OCI-LY3 (cell line): ENCODE measurements at regions not wholly inside any gene's neighbourhood (a gene's known extent, or its start where the extent isn't known, plus 50 kb on each side); places are given as distances from the start of the nearest gene placed in this dataset.

Source experiments
- H2AFZ ChIP-seq: fragments of 200-600, 300-600 bp; shearing (Covaris generic); 2 replicates; pipeline ENCODE4 v1.6.0; 2014; ENCODE audit warnings: antibody characterized with exemption, low read depth, low read length
- H3K27ac ChIP-seq: fragments of 200-600, 300-600 bp; sonication (generic); 2 replicates; pipeline ENCODE4 v1.5.1; 2014; ENCODE audit warnings: mild to moderate bottlenecking, low read length, moderate library complexity, mixed read lengths
- H3K27me3 ChIP-seq: fragments of 200-600, 300-600 bp; sonication (generic); 2 replicates; pipeline ENCODE4 v1.6.1; 2014; ENCODE audit warnings: low read depth, low read length, mixed read lengths
- H3K36me3 ChIP-seq: fragments of 200-600, 300-600 bp; sonication (generic); replicated peaks from 2 replicates; pipeline ENCODE3; 2014; ENCODE audit warnings: low read depth, low read length, mixed read lengths
- H3K4me1 ChIP-seq: fragments of 300-600, 200-600 bp; sonication (generic); 2 replicates; pipeline ENCODE4 v1.6.1; 2014; ENCODE audit warnings: low read length, mixed read lengths
- H3K4me2 ChIP-seq: fragments of 200-600, 300-600 bp; sonication (generic); 2 replicates; pipeline ENCODE4 v1.6.1; 2014; ENCODE audit warnings: low read length, mixed read lengths
- H3K4me3 ChIP-seq: fragments of 300-600, 200-600 bp; sonication (generic); 2 replicates; pipeline ENCODE4 v1.5.1; 2014; ENCODE audit warnings: antibody characterized with exemption, mild to moderate bottlenecking, low read length, moderate library complexity
- H3K79me2 ChIP-seq: fragments of 300-600, 200-600 bp; shearing (Covaris generic); 2 replicates; pipeline ENCODE4 v1.6.1; 2014; ENCODE audit warnings: mild to moderate bottlenecking, low read length, mixed read lengths
- H3K9ac ChIP-seq: fragments of 300-600, 200-600 bp; shearing (Covaris generic); 2 replicates; pipeline ENCODE4 v1.6.0; 2014; ENCODE audit warnings: mild to moderate bottlenecking, low read length, moderate library complexity
- H3K9me3 ChIP-seq: fragments of 200-600, 300-600 bp; shearing (Covaris generic); 2 replicates; pipeline ENCODE4 v1.6.1; 2014; ENCODE audit warnings: low read length, mixed read lengths; ENCODE audit not compliant: insufficient read depth
- H4K20me1 ChIP-seq: fragments of 200-600, 300-600 bp; sonication (generic); 2 replicates; pipeline ENCODE4 v1.6.1; 2016; ENCODE audit warnings: low read length, mixed read lengths; ENCODE audit not compliant: insufficient read depth
- CTCF ChIP-seq: fragments of 200-600, 300-600 bp; sonication (generic); IDR thresholded peaks from 2 replicates; pipeline ENCODE4 v1.5.1; 2014; ENCODE audit warnings: antibody characterized with exemption, low read length, low read depth
- EZH2phosphoT487 ChIP-seq: fragments of 200-600 bp; shearing (Covaris generic); IDR thresholded peaks from 2 replicates; pipeline ENCODE4 v1.6.1; 2018; ENCODE audit warnings: antibody characterized with exemption, mixed run types, low read depth

GRCh38 chr15:45785897-45786296, 151.1 kb downstream of the SQOR start:
- H3K9me3 ChIP-seq = no peaks in the 10 kb centered on the region
- no peak overlapping the region for H3K9ac ChIP-seq
- no peak overlapping the region for H3K27ac ChIP-seq
- H3K4me1 ChIP-seq = no peaks in the 10 kb centered on the region
- H4K20me1 ChIP-seq = no peaks in the 10 kb centered on the region
- H3K79me2 ChIP-seq = no peaks in the 10 kb centered on the region
- H3K36me3 ChIP-seq = no peaks in the 10 kb centered on the region
- H3K4me3 ChIP-seq = no peak overlapping the region
- TF ChIP-seq EZH2phosphoT487 = no peak
- TF ChIP-seq CTCF = no peak
- H3K4me2 ChIP-seq = no peak overlapping the region
- no peak overlapping the region for H2AFZ ChIP-seq
- 0 out of 2 replicates have a peak, but pooled peaks cover 4% of the 10 kb centered on the region for H3K27me3 ChIP-seq

- H3K79me2 ChIP-seq = no peaks in the 10 kb centered on the region
Observed at GRCh38 chr15:45790325-45790943, 155.6 kb downstream of the SQOR start.

GRCh38 chr15:45794304-45794703, 159.5 kb downstream of the SQOR start:
- Histone ChIP-seq H3K4me1 (peaks cover 2% of the 10 kb centered on the region; the same call in 1 of the 2 replicates), H2AFZ (no peak overlapping the region), H3K9ac (no peak overlapping the region), H3K27ac (no peak overlapping the region), H4K20me1 (no peaks in the 10 kb centered on the region), H3K4me2 (no peak overlapping the region), H3K9me3 (no peaks in the 10 kb centered on the region), H3K4me3 (no peak overlapping the region), H3K79me2 (no peaks in the 10 kb centered on the region), H3K36me3 (no peaks in the 10 kb centered on the region), H3K27me3 (peaks cover 29% of the 10 kb centered on the region)
- TF ChIP-seq EZH2phosphoT487 (no peak), CTCF (no peak)

More at GRCh38 chr15:45790325-45790943, 155.6 kb downstream of the SQOR start:
- H3K36me3 ChIP-seq = no peaks in the 10 kb centered on the region
- no peak overlapping the region for H3K27ac ChIP-seq
- no peaks in the 10 kb centered on the region for H3K4me1 ChIP-seq
- no peak overlapping the region for H3K4me2 ChIP-seq
- no peaks in the 10 kb centered on the region for H4K20me1 ChIP-seq
- no peak overlapping the region for H2AFZ ChIP-seq
- H3K27me3 ChIP-seq = peaks cover 33% of the 10 kb centered on the region
- H3K9ac ChIP-seq = no peak overlapping the region
- TF ChIP-seq CTCF (peak; percentile 60), EZH2phosphoT487 (no peak)
- H3K9me3 ChIP-seq = no peaks in the 10 kb centered on the region
- H3K4me3 ChIP-seq = no peak overlapping the region

- Histone ChIP-seq H2AFZ (no peak overlapping the region), H3K4me3 (no peak overlapping the region), H3K27me3 (peaks cover 29% of the 10 kb centered on the region), H3K9me3 (no peaks in the 10 kb centered on the region), H3K27ac (no peak overlapping the region), H3K36me3 (no peaks in the 10 kb centered on the region), H3K9ac (no peak overlapping the region), H4K20me1 (no peaks in the 10 kb centered on the region), H3K4me2 (no peak overlapping the region), H3K79me2 (no peaks in the 10 kb centered on the region), H3K4me1 (peaks cover 6% of the 10 kb centered on the region; the same call in 1 of the 2 replicates)
- TF ChIP-seq EZH2phosphoT487 (no peak), CTCF (no peak)
Observed at GRCh38 chr15:45794712-45795439, 160.0 kb downstream of the SQOR start.
